CD4-positive, alpha-beta T cell treated with Interleukin-10 for 1 hour (primary cell): ENCODE measurements at regions not wholly inside any gene's neighbourhood (a gene's known extent, or its start where the extent isn't known, plus 50 kb on each side); places are given as distances from the start of the nearest gene placed in this dataset.
"Not testable (repeated sequence)": the region's sequence is repeated elsewhere in the genome, so short reads cannot be mapped to it uniquely, and the experiment has no call there.

Source experiments
- DNase-seq: peaks from one replicate; pipeline ENCODE4 v3.0.0-alpha.2; 2020

DNA sequence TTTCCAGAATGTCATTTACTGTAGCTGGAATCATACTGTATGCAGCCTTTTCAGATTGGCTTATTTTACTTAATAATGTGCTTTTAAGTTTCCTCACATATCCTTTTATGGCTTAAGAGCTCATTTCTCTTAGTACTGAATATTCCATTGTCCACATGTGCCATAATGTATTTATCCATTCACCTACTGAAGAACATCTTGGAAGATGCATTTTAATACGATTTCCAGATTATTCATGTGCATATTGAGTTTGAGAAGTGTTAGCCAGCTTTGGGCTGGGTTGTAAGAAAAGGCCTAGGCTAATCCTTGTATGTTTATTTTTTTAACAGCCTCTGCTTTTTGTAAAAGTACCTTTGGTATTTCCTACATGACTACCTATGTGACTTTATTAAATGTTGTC is 109.3 kb upstream of the MDFIC start:
- no peak for DNase-seq

DNA sequence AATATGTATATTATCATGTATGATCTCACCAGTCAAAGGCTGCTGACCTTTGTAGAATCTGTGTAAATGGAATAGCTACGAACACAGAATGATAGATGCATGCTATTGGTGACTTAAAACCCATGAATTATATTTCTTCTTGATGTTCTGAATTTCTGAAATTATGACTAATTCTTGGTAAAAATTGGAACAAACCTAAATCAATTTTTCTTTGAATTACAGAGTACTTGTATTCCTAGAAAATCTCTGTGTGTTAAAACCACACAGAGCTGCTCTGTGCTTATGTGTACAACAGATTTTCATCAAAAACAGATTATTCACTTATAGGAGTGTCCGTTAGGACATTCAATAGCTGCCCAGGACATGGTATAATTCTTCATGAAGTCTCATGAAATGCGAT is 108.3 kb upstream of the MDFIC start:
- DNase-seq: no peak

GRCh38 chr7:114817036-114817435 is 104.9 kb upstream of the MDFIC start:
- DNase-seq: not testable (repeated sequence)

- DNase-seq: no peak
Measured at GRCh38 chr7:114818501-114818900, 103.4 kb upstream of the MDFIC start.

- DNase-seq: no peak
Measured at GRCh38 chr7:114819616-114820362, 102.1 kb upstream of the MDFIC start.

DNA sequence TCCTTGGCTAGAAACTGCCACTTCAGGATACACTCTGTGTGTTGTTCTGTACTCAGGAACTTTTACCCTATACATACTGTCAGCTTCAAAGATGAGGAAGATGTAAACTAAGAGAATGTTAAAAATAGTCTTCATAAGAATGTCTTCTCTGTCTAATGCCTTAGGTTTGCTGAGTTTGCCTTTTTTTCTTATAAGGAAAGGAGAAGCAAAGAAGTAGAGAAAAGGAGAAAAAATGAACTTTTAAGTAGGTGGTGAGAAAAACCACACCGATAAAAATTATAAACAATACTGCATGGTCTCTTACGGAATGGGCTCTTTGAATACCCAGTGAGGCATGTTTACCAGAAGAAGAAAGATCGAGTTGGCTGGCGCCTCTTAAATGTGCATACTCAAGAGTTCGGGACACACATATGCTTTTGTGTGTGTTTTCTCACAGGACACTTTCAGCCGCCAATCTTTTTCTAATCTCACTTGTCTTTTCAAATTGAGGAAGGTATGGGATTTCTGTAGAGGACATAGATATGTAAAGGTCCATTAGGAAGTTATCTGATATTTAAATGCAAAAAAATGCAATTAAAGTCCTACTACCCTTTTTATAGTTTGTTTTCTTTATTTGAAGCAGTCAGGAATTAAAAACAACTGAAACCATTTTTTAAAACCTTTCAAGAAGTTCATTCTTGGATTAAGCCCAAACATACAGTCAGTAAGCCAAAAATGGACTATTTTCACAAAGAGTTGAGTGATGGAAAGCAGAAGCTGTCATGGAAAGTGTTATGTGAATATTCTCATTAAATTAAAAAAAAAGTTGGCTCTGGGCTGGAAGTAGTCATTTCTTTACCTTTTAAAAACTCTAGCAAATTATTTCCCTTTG is 100.6 kb upstream of the MDFIC start:
- no peak for DNase-seq

DNA sequence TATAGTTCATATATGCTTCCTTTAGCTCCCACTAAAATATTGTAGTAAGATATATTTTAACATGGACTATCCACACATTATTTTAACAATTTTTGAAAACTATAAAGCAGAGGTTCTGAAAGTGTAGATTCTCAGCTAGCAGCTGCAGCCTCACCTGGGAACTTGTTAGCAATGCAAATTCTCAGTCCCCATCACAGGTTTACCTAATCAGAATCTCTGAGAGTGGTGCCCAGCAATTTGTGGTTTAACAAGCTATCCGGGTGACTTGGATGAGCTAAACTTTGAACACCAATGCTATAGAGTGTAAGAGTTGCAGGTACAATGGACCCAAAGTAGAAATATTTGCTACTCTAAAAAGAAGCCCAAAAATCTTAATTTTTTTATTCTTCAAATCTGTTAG is 99.8 kb upstream of the MDFIC start:
- no peak for DNase-seq

- DNase-seq: no peak
Measured at GRCh38 chr7:114822844-114823243, 99.0 kb upstream of the MDFIC start.

- DNase-seq: no peak
Measured at GRCh38 chr7:114823290-114823689, 98.6 kb upstream of the MDFIC start.

GRCh38 chr7:114825423-114825951 is 96.4 kb upstream of the MDFIC start:
- DNase-seq: peak; percentile 23

DNA sequence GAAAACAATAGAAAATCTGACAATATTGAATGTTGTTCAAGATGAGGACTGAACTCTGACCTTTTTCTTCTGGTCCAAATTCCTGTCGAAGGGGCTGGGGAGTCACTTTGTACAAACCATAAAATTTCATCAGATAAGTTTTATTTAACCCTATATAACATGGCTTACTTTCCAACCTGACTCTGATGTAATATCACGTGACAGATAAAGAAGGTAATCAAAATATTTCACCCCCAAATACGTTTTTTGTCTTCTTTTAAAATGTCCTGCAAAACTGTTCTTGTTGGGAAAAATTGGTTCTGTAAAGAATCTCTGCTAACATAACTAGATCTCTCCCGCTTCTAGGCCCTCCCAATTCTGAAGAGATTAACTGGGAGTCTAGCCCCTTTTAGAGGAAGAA is 90.9 kb upstream of the MDFIC start:
- no peak for DNase-seq

DNA sequence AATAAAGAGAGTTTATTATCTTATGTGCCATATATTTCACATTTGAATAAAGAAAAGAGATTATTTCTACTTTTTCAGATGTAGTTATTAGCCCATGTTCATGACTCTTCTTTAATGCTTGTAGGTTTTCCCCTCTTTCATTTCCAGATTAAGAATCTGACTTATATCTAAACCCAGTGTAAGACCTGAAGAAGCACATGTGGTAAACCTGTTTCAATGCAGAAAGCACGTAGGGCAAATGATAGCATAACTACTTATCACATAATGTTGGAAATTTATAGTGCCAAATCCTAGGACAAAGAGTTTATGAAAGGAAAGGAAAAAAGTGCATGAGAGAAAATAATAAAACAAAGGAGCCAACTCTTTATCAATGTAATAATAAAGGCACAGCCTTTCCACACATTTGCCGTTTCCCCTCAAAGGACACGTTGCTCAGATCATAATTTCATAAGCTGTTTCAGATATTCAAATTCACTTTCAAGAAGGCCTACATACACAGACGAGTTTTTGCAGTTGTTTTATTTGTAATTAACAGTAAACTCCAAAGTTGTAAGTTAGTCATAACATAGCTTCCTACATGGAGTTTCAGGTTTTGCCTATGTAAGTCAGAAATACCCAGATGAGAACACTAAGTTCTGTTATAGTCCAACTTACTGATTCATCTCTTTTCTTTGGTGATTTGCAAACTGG is 88.8 kb upstream of the MDFIC start:
- no peak for DNase-seq

DNA sequence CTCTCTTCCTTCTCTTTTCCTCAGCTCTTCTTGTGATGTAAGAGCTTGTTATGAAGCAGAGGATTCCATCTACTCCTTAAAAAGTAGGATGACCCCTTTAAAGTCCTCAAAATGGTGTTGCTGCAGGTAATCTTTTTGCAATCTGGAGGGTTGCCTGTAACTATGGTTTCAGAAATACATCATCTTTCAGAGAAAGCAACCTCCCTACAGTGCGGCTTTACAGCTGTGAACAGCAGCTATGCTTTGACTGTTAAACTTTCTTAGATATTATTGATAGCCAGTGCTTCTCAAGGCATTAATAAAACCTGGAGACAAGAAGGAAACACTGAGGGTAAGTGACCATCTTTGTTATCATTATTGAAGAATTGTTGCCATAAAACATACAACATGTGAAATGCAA is 86.6 kb upstream of the MDFIC start:
- DNase-seq: no peak

DNA sequence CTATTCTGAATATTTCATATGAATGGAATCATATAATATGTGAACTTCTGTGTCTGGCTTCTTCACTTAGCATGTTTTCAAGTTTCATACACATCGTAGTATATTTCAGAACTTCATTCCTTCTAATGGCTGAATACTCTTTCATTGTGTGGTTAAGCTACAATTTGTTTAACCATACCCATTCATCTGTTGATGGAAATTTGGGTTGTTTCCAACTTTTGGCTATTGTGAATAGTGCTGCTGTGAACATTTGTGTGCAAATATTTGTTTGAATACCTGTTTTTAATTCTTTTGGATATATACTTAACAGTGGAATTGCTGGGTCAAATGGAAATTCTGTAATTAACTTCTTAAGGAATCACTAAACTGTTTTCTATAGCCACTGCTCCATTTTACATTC is 86.0 kb upstream of the MDFIC start:
- DNase-seq: no peak

DNA sequence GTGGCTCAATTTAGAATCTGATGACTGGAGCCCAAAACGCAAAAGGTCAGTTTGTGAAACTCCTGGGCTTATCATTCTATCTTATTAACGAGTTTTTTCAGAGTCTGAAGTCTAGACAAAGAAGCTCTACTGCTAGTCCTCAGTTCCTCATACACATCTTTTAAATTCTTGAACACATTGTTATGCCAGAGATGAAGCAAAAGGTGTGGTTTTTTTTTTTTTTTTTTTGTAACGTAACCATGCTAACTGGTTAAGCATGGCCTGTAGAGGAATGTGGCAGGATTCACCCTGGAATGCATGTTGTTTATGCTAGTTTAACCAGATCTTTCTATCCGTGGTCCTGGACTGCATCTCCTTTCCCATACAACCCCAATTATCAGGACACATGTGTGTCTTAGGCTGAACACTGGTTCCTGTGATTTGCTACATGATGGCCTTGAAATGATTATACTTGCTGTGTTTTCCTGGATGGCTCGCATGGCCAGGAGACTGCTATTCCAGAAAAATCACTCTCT is 79.3 kb upstream of the MDFIC start:
- no peak for DNase-seq

DNA sequence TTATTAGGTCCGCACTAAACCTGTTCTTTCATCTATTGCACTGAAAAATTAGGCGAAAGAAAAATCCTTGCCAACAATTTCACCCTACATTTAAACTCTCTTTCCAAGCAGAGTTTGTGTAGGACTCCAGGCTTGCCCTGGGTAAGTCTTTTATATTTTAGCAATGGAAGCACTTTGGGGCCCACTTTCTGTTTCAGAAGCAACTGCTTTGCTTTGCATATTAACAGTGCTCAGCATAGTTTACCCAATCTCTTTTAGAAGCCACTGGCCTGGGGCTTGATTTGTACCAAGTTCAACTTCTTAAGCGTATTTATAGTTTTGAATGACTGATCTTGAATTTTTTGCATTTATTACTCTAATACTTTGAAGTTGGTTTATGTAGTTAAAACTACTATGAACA is 78.8 kb upstream of the MDFIC start:
- DNase-seq: no peak

GRCh38 chr7:114851406-114852061 is 70.4 kb upstream of the MDFIC start:
- no peak for DNase-seq

DNA sequence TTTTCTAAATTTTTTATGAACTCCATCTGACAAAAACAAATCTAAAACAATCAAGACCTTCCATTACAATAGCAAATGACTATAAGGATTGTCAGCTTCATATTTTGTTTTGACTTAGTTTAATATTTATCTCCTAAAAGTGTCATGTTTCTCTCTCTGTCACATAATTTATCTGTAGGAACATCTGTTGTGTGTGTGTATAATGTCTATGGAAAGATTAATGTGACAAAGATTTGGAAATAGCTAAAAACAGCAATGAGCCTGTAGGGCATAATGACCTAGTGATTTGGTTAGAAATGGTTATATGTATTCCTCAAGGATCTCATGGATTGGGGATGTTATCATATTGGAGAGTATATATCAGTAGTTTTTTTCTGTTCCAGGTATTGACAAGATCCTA is 69.6 kb upstream of the MDFIC start:
- DNase-seq: no peak

GRCh38 chr7:114853189-114853588 is 68.7 kb upstream of the MDFIC start:
- DNase-seq: no peak

DNA sequence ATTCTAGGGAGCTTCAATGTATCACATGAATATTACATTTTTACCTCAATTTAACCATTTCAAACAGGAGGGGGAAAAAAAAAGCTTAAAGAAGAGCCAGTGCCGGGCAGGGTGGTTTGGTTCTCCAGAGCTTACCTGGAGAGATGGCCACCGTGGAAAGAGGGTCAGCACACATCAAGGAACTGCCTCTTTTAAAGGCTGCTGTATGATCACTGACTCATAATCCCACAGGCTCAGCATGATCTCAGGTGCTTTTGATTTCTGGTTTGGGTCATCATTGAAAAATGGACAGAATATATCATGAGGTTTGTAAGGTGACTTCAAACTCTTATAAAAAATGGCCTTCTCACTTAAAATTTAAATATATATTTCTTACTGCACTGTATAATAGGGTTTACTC is 67.5 kb upstream of the MDFIC start:
- DNase-seq: no peak

GRCh38 chr7:114856625-114857024 is 65.3 kb upstream of the MDFIC start:
- no peak for DNase-seq

GRCh38 chr7:114857605-114858004 is 64.3 kb upstream of the MDFIC start:
- DNase-seq: no peak

- no peak for DNase-seq
Measured at GRCh38 chr7:114859477-114859876, 62.4 kb upstream of the MDFIC start.
